Small intestine (tissue), 7 donors: ENCODE measurements at regions not wholly inside any gene's neighbourhood (a gene's known extent, or its start where the extent isn't known, plus 50 kb on each side); places are given as distances from the start of the nearest gene placed in this dataset.
A peak's percentile ranks its signal among the peaks of the same experiment; 100 is the strongest.

Experiments used
- DNase-seq, 2 donors: peaks; one replicate each; pipeline versions ENCODE4 v3.0.0 to v3.0.0-alpha.2; 2013
- FAIRE-seq: peaks from 2 replicates; lab custom pipeline; 2012; peaks lifted over from hg19 to GRCh38; lab: Jason Lieb, UNC
- H3K27ac ChIP-seq, 3 donors: one replicate each; pipeline ENCODE4 v1.5.1; 2013; ENCODE audit warnings: low read length in 2 of 3, mild to moderate bottlenecking in 2 of 3, control low read depth in 1 of 3, inconsistent platforms in 1 of 3, low read depth in 1 of 3, moderate library complexity in 1 of 3
- H3K27me3 ChIP-seq, 3 donors: one replicate each; pipeline ENCODE4 v1.6.1; 2013; ENCODE audit warnings: low read length in 3 of 3, inconsistent platforms in 1 of 3; ENCODE audit not compliant: control insufficient read depth in 3 of 3, insufficient read depth in 3 of 3
- H3K36me3 ChIP-seq, 3 donors: one replicate each; pipeline ENCODE4 v1.6.1; 2013; ENCODE audit warnings: low read length in 3 of 3, inconsistent platforms in 1 of 3, low read depth in 1 of 3, mild to moderate bottlenecking in 1 of 3, moderate library complexity in 1 of 3; ENCODE audit not compliant: control insufficient read depth in 3 of 3, insufficient read depth in 2 of 3
- H3K4me1 ChIP-seq, 3 donors: one replicate each; pipeline ENCODE4 v1.6.1; 2013; ENCODE audit warnings: low read length in 2 of 3, inconsistent platforms in 1 of 3, low read depth in 1 of 3, mild to moderate bottlenecking in 1 of 3, moderate library complexity in 1 of 3; ENCODE audit not compliant: control insufficient read depth in 3 of 3, insufficient read depth in 2 of 3
- H3K4me3 ChIP-seq, 3 donors: one replicate each; pipeline ENCODE4 v1.5.1; 2013; ENCODE audit warnings: low read length in 3 of 3, control low read depth in 1 of 3, inconsistent platforms in 1 of 3, low read depth in 1 of 3, mild to moderate bottlenecking in 1 of 3, moderate library complexity in 1 of 3
- H3K9me3 ChIP-seq, 2 donors: one replicate each; pipeline ENCODE4 v1.6.1; 2013; ENCODE audit warnings: low read depth in 1 of 2, low read length in 1 of 2; ENCODE audit not compliant: control insufficient read depth in 2 of 2, insufficient read depth in 1 of 2
- WGBS, 3 donors: extraction: QIAGEN DNeasy Blood & Tissue Kit; methylation state at CpG; one replicate each; pipeline ENCODE4 v1.1.7; 2013; 5-methylcytosine and 5-hydroxymethylcytosine counted together
- donor health status: healthy with polysubstance abuse.
- donor health status: control.
- donor health status: control.
- donor health status: Bipolar disorder and iron deficiency.
- donor health status: healthy.

DNA sequence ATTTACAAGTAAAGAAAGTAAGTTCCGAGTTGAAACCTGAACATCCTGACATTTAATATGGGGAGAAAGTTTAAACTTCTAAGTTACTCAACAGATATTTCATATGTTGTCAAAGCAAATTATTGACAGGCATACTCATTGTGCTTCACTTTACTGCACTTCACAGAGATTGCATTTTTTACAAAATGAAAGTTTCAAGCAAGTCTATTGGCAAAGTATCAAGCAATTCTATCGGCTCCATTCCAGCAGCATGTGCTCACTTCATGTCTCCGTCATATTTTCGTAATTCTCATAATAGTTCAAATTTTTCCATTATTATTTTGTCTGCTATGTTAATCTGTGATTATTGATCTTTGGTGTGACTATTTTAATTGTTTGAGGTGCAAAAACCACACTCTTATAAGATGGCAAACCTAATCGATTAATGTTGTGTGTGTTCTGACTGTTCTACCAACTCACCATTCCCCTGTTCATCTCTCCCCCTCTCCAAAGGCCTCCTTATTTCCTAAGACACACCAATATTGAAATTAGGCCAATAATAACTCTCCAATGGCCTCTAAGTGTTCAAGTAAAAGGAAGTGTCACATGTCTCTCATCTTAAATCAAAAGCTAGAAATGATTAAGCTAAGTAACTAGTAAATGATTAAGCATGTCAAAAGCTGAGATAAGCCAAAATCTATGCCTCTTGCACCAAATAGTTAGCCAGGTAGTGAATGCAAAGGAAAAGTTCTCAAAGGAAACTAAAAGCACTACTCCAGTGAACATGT lies 68.2 kb upstream of the BCL9 start:
- 32 to 47% (median 42%) methylated on average over 5 of the region's 5 CpGs for WGBS, 3 donors
- no peak overlapping the region for H3K4me3 ChIP-seq
- no peak for FAIRE-seq

DNA sequence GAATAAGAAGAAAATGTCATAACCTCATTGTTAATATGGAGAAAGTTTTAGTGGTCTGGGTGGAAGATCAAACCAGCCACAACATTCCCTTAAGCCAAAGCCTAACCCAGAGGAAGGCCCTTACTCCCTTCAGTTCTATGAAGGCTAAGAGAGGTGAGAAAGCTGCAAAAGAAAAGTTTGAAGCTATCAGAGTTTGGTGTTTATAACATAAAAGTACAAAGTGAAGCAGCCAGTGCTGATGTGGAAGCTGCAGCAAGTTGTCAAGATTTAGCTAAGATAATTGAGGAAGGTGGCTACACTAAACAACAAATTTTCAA lies 67.6 kb upstream of the BCL9 start:
- Histone ChIP-seq H3K27ac (no peak overlapping the region), H3K9me3 (no peaks in the 10 kb centered on the region), H3K36me3 (no peaks in the 10 kb centered on the region), H3K4me3 (no peak overlapping the region), H3K27me3 (no peaks in the 10 kb centered on the region), H3K4me1 (peaks cover 0 to 11% (median 0%) of the 10 kb centered on the region in 3 donors)
- DNase-seq (no peak), FAIRE-seq (no peak)

More for the DNA sequence above, 68.2 kb upstream of the BCL9 start:
- peaks cover 0 to 11% (median 0%) of the 10 kb centered on the region in 3 donors for H3K4me1 ChIP-seq
- H3K9me3 ChIP-seq: no peaks in the 10 kb centered on the region
- peak in 1 of 2 donors; percentile 37 for DNase-seq
- no peaks in the 10 kb centered on the region for H3K27me3 ChIP-seq
- peak overlapping the region in 1 of 3 donors; percentile 31 for H3K27ac ChIP-seq
- H3K36me3 ChIP-seq: no peaks in the 10 kb centered on the region

DNA sequence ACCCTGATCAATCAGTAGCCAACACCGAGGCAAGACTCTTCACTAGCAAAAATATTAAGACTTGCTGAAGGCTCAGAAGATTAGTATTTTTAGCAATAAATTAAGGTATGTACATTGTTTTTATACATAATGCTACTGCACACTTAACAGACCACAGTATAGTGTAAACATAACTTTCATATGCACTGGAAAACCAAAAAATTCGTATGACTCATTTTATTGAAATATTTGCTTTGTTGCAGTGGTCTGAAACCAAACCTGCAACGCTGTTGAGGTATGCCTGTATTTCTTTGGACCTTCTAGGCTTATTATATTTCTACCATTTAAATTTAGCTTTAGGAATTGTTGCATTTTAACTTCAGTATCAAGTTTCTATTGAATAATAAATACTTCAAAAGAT lies 65.8 kb upstream of the BCL9 start:
- H3K9me3 ChIP-seq: no peaks in the 10 kb centered on the region
- no peak for FAIRE-seq
- peaks cover 0 to 23% (median 3%) of the 10 kb centered on the region in 3 donors for H3K4me1 ChIP-seq
- DNase-seq: no peak
- no peak overlapping the region for H3K4me3 ChIP-seq
- WGBS, 3 donors: 78 to 79% (median 79%) methylated on average over 3 of the region's 3 CpGs
- no peak overlapping the region for H3K27ac ChIP-seq
- no peaks in the 10 kb centered on the region for H3K36me3 ChIP-seq
- H3K27me3 ChIP-seq: no peaks in the 10 kb centered on the region

DNA sequence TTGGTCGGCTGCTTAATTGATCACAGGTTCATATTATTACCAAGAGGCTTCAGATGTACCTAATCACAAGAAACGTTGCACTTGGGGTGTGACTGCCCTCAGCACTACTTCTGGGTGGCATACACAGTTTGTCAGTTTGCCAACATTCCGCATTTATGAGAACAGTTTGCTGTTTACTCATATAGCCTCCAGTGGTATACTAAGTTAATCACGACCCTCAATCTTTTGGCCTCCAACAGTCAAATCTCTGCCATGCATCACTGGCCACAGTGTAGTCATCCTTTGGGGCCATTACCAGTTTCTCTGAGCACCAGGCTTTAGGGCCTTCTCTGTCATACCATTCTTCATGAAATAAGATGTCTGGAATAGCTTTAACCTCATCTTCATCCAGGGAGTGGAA lies 62.8 kb upstream of the BCL9 start:
- Histone ChIP-seq H3K9me3 (no peaks in the 10 kb centered on the region), H3K36me3 (no peaks in the 10 kb centered on the region), H3K27ac (no peak overlapping the region), H3K27me3 (no peaks in the 10 kb centered on the region), H3K4me3 (no peak overlapping the region), H3K4me1 (peaks cover 0 to 17% (median 3%) of the 10 kb centered on the region in 3 donors)
- 62 to 72% (median 66%) methylated on average over 4 of the region's 4 CpGs for WGBS, 3 donors
- DNase-seq: no peak
- no peak for FAIRE-seq

DNA sequence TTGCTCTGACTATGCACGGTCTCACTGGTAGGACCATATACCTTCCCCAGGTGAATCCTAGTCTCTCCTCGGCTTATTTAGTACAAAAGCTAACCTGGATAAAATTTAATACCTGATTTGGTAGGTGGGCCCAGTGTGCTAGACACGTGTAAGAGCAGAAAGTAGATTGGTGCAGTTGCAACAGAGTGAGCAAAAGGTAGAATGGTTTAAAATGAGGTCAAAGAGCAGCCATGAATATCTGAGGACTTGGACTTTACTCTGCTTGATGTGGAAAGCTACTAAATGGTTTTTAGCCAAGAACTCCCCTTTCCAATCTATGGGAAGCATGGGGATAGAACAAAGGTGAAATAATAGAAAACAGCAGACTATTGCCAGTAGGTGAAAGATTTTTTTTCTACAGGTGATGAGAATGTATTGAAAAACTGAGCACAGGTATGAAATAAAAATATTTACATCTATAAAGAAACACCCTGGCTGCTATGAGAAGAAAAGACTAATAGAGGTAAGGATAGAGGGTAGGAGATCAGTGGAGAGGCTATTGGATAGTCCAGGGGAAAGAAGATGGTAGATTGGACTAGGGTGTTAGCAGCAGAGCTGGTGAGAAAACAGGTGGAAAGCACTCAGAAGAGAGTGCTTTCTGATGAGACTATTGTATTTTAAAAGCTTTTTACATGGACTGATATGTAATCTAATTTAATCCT lies 61.3 kb upstream of the BCL9 start:
- H3K9me3 ChIP-seq: no peaks in the 10 kb centered on the region
- no peaks in the 10 kb centered on the region for H3K27me3 ChIP-seq
- no peak overlapping the region for H3K4me3 ChIP-seq
- no peaks in the 10 kb centered on the region for H3K36me3 ChIP-seq
- peak; percentile 73 to 80 for DNase-seq
- H3K27ac ChIP-seq: peak overlapping the region in 1 of 3 donors; percentile 63
- 25 to 52% (median 33%) methylated on average over 3 of the region's 3 CpGs for WGBS, 3 donors
- no peak for FAIRE-seq
- H3K4me1 ChIP-seq: peaks cover 0 to 14% (median 3%) of the 10 kb centered on the region in 3 donors

DNA sequence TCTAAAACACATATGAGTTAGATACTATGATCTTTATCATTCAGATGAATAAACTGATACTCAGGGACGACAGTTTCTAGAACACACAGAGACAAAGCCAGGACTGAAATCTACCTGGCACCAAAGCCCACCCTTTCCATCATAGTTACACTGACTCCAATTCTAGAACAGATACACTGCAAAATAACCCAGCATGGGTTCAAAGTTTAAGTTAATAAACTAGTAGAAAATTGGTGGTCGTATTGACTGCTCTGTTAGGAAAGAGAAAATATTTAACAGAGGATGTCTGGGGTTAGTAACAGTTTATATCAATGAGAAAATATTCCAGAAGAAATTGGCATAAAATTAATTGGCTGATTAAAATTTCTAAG lies 60.8 kb upstream of the BCL9 start:
- Histone ChIP-seq H3K4me3 (no peak overlapping the region), H3K27ac (peak overlapping the region in 1 of 3 donors; percentile 39)

DNA sequence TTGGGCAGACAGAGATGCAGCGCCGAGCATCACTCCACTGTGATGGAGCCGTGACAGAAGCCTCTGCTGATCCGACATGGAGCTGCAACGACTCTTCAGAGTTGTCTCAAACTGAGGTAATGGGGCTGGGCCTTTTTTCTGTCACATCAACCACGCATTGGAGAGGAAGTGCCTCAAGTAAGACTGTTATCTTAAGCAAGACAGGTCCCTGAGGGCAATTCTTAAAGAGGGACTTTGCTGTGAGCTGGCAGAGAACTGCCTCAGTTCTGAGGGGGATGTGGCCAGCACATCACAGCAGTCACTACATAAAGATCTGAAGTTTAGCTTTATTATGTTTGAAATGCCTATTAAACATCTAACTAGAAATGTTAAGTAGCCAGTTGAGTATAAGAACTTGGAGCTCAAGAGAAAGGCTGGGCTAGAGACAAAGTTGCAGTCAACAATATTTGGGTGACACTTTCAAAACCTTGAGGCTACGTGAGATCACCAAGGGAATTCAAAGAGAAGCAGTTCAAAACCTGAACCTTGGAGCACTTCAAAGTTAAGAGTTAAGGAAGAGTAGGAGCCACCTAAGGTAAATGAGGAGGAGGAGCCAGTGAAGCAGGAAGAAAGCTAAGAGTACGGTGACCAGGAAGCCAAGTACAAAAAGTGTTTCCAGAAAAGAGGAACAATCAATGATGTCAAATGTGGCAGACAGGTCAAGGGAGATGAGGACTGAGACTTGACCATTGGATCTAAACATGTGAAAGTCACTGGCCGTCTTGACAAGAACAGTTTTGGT lies 54.2 kb upstream of the BCL9 start:
- H3K4me1 ChIP-seq: no peaks in the 10 kb centered on the region
- no peak overlapping the region for H3K27ac ChIP-seq
- DNase-seq (peak in 1 of 2 donors; percentile 43), FAIRE-seq (no peak)
- no peak overlapping the region for H3K4me3 ChIP-seq
- no peaks in the 10 kb centered on the region for H3K27me3 ChIP-seq
- no peaks in the 10 kb centered on the region for H3K9me3 ChIP-seq
- H3K36me3 ChIP-seq: no peaks in the 10 kb centered on the region
- 62 to 71% (median 65%) methylated on average over 9 of the region's 9 CpGs for WGBS, 3 donors

More for the DNA sequence above, 60.8 kb upstream of the BCL9 start:
- Histone ChIP-seq H3K36me3 (no peaks in the 10 kb centered on the region), H3K9me3 (no peaks in the 10 kb centered on the region), H3K27me3 (no peaks in the 10 kb centered on the region), H3K4me1 (peaks cover 0 to 14% (median 3%) of the 10 kb centered on the region in 3 donors)
- no peak for DNase-seq
- no peak for FAIRE-seq
- 16 to 47% (median 29%) methylated on average over 2 of the region's 2 CpGs for WGBS, 3 donors

DNA sequence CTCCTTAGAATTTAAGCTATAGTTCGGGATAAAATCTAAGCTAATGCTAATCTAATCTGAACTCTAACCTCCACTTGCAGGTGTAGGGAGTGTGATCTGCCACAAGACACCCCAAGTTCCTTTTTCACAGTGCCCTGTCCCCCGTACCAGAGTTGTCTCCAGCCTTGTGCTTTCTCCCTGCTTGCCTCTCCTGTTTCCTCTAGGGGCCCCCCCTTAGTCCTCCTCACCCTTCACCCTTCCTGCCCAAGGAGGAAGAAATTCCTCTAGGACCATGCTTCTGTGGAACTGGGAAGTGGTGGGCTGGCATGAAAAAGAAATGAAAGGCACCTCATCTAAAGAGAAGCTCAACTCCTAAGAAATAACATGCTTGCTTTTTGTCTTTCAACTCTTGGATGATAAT lies 50.2 kb upstream of the BCL9 start:
- H3K9me3 ChIP-seq: no peaks in the 10 kb centered on the region
- no peaks in the 10 kb centered on the region for H3K36me3 ChIP-seq
- H3K27ac ChIP-seq: no peak overlapping the region
- DNase-seq (no peak), FAIRE-seq (no peak)
- no peaks in the 10 kb centered on the region for H3K27me3 ChIP-seq
- WGBS, 3 donors: 21 to 46% (median 43%) methylated on average over 2 of the region's 2 CpGs
- no peaks in the 10 kb centered on the region for H3K4me1 ChIP-seq
- H3K4me3 ChIP-seq: no peak overlapping the region
